ENCODE measurements at regions not wholly inside any gene's neighbourhood (a gene's known extent, or its start where the extent isn't known, plus 50 kb on each side); places are given as distances from the start of the nearest gene placed in this dataset.

GRCh38 chr15:61315471-61315870, 86.4 kb upstream of the RORA start:
- Histone ChIP-seq H2BK120ac (ENCODE audit: low read depth, low read length) (no peak overlapping the region), H3K4me1 (ENCODE audit: control insufficient read depth, insufficient read depth, low read length) (no peaks in the 10 kb centered on the region), H3K56ac (ENCODE audit: extremely low read depth, insufficient read depth, low read length) (no peak overlapping the region), H2AK5ac (ENCODE audit: low read depth, low read length) (no peak overlapping the region), H2BK5ac (ENCODE audit: low read depth, low read length, poor library complexity, severe bottlenecking) (no peak overlapping the region), H3K9ac (ENCODE audit: low read depth, low read length) (no peak overlapping the region), H3K4me2 (ENCODE audit: low read depth, low read length) (no peak overlapping the region), H4K20me1 (ENCODE audit: insufficient read depth, low read length) (no peaks in the 10 kb centered on the region), H3K27ac (ENCODE audit: insufficient read depth, low read length) (no peak overlapping the region), H3K4me3 (ENCODE audit: insufficient read depth, low read depth, low read length) (no peak overlapping the region), H4K5ac (ENCODE audit: low read depth, low read length) (no peak overlapping the region), H3K14ac (replicated peaks; ENCODE audit: low read depth, low read length) (no peak overlapping the region), H4K8ac (ENCODE audit: low read depth in 2 of 2, low read length in 2 of 2) (no peak overlapping the region), H2BK20ac (ENCODE audit: low read depth, low read length) (no peak overlapping the region), H3K27me3 (ENCODE audit: control insufficient read depth, insufficient read depth, low read length) (no peaks in the 10 kb centered on the region), H2AK9ac (replicated peaks; ENCODE audit: low read depth, low read length, poor library complexity) (no peak overlapping the region), H3K9me3 (ENCODE audit: control insufficient read depth, insufficient read depth, low read length) (no peaks in the 10 kb centered on the region), H4K91ac (ENCODE audit: insufficient read depth, low read depth, low read length) (no peak overlapping the region), H3K9me1 (ENCODE audit: insufficient read depth, low read length) (no peaks in the 10 kb centered on the region), H2BK15ac (ENCODE audit: low read depth, low read length) (no peak overlapping the region), H3K79me1 (ENCODE audit: low read depth in 1 of 2, low read length in 2 of 2) (no peaks in the 10 kb centered on the region), H3K23ac (ENCODE audit: low read depth, low read length) (no peak overlapping the region), H3K18ac (ENCODE audit: low read depth, low read length) (no peak overlapping the region), H3K36me3 (ENCODE audit: control insufficient read depth, insufficient read depth, low read length) (no peaks in the 10 kb centered on the region), H3K4ac (ENCODE audit: low read depth, low read length) (no peak overlapping the region), H2AFZ (replicated peaks; ENCODE audit: low read length, poor library complexity) (no peak overlapping the region)
- dilution Hi-C loops (cut with HindIII; ENCODE audit: low sequenced_read_pairs, unreplicated experiment) (no loop called here), in situ Hi-C loops (cut with MboI; ENCODE audit: low sequenced_read_pairs) (no loop called here), intact Hi-C loops (cut with micrococcal nuclease) (no loop called here)
- no peak for TF ChIP-seq USF2 (IDR thresholded peaks at IDR 0.05; ENCODE audit: low read depth, low read length)
- TF ChIP-seq, protein P1, sequence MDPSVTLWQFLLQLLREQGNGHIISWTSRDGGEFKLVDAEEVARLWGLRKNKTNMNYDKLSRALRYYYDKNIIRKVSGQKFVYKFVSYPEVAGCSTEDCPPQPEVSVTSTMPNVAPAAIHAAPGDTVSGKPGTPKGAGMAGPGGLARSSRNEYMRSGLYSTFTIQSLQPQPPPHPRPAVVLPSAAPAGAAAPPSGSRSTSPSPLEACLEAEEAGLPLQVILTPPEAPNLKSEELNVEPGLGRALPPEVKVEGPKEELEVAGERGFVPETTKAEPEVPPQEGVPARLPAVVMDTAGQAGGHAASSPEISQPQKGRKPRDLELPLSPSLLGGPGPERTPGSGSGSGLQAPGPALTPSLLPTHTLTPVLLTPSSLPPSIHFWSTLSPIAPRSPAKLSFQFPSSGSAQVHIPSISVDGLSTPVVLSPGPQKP (IDR thresholded peaks at IDR 0.05; ENCODE audit: borderline replicate concordance, low read depth, low read length): no peak
- TF ChIP-seq MXI1 (IDR thresholded peaks at IDR 0.05; ENCODE audit: borderline replicate concordance, low read depth, low read length): no peak
- no peak for TF ChIP-seq SMC3 (IDR thresholded peaks at IDR 0.05; ENCODE audit: low read depth, low read length)
- TF ChIP-seq MAFK (IDR thresholded peaks at IDR 0.05; ENCODE audit: low read depth, low read length): no peak
- TF ChIP-seq NFE2L2 (IDR thresholded peaks at IDR 0.05; ENCODE audit: low read depth, low read length): no peak
- TF ChIP-seq RAD21 (IDR thresholded peaks at IDR 0.05; ENCODE audit: low read length): no peak
- no peak for TF ChIP-seq CHD1 (IDR thresholded peaks at IDR 0.05; ENCODE audit: low read depth, low read length)
- no peak for TF ChIP-seq RFX5 (IDR thresholded peaks at IDR 0.05; ENCODE audit: low read depth, low read length)
- no peak for TF ChIP-seq BHLHE40 (IDR thresholded peaks at IDR 0.05; ENCODE audit: low read depth, low read length)
- TF ChIP-seq FOS (IDR thresholded peaks at IDR 0.05; ENCODE audit: low read depth, low read length): no peak
- TF ChIP-seq RCOR1 (IDR thresholded peaks at IDR 0.05; ENCODE audit: insufficient replicate concordance, low read length): no peak
- no peak for TF ChIP-seq CEBPB (IDR thresholded peaks at IDR 0.05; ENCODE audit: low read depth, low read length)
- no peak for TF ChIP-seq POLR2A (IDR thresholded peaks at IDR 0.05; ENCODE audit: low read depth, low read length)
- TF ChIP-seq CTCF (conservative IDR thresholded peaks at IDR 0.05; ENCODE audit: low read depth, low read length): no peak
- no peak for TF ChIP-seq MAZ (IDR thresholded peaks at IDR 0.05; ENCODE audit: borderline replicate concordance, low read depth, low read length)
- DNase-seq: no peak
- 80% methylated on average over 3 of the region's 6 CpGs; no CpG with 5 or more reads in 1 of the 2 experiments for WGBS, 2 experiments (ENCODE audit: extremely low coverage in 2 of 2, insufficient read length in 1 of 2)
- CTCF ChIA-PET: no interaction called here
- POLR2A ChIA-PET (ENCODE audit: unreplicated experiment): no interaction called here
- ATAC-seq (ENCODE audit: low read depth): no peak
- BruUV-seq (replicated peaks): no TSS peak
